HG02642 (cell line): ENCODE measurements at regions not wholly inside any gene's neighbourhood (a gene's known extent, or its start where the extent isn't known, plus 50 kb on each side); places are given as distances from the start of the nearest gene placed in this dataset.
A peak's percentile ranks its signal among the peaks of the same experiment; 100 is the strongest.
"Not testable (repeated sequence)": the region's sequence is repeated elsewhere in the genome, so short reads cannot be mapped to it uniquely, and the experiment has no call there.

Experiments used
- ATAC-seq: cut with Tn5 transposase; IDR thresholded peaks from one replicate; pipeline ENCODE4 v1.9.1; 2021; ENCODE audit warnings: mild to moderate bottlenecking; ENCODE audit not compliant: unreplicated experiment, poor library complexity

DNA sequence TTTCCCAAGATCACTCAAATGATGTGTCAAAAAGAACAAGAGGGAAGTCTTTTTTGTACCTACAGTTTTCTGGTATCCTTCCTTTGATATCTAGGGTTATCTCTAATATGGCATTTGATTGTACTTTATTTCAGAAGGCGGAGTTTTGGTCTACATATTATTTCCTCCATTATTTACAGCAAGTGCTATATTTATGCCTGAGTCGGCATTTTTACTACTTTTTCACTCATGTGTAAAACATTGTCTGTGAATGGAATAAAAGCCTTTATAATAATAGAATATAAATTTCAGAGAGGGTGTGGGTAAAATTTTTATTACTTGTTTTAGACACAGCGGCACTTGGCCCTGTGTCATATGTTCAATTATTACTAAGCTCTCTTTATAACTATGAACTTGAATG lies 398.4 kb downstream of the BCKDHB start:
- ATAC-seq: no peak

DNA sequence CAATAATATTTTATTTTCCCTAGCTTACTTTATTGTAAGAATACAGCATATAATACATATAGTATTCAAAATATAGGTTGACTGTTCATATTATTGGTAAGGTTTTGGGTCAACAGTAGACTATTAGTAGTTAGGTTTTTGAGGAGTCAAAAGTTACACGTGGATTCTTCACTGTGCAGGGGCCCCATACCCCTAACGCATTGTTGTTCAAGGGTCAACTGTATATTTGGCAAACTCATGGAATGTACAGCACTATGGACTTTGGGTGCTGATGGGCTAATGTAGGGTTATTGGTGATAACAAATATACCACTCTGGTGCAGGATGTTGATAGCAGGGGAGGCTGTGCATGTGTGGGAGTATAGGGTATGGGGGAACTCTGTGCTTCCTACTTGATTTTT lies 397.2 kb downstream of the BCKDHB start:
- no peak for ATAC-seq

DNA sequence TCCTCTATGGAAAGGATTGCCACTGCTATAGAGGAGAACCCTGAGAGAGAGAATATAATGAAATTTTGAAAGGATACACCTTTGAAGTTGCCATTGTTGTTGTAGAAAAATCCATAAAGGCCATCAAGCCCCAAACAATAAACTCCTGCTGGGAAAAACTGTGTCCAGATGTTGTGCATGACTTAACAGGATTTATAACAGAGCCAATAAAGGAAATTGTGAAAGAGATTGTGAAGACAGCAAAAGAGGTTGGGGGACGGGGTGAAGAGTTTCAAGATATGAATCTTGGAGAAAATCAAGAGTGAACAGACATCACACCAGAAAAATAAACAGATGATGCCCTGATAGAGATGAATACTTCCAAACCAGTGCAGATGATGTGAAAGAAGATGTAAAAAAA lies 396.4 kb downstream of the BCKDHB start:
- ATAC-seq: no peak

DNA sequence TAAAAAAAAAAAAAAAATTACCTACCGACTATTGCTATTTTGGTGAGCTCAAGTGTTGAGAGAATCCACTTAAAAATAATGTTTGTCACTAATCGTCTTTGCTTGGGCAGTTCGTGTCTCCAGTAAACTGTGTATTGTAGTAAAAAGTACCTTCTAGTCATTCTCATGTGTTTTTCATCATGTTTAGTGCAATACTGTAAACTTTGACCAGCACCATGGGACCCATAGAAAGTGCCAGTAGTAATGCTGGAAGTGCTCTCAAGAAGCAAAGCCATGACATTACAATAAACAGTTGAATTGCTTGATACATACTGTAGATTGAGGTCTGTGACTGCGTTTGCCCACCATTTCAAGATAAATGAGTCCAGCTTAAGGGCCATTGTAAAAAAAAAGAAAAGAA lies 395.2 kb downstream of the BCKDHB start:
- no peak for ATAC-seq

DNA sequence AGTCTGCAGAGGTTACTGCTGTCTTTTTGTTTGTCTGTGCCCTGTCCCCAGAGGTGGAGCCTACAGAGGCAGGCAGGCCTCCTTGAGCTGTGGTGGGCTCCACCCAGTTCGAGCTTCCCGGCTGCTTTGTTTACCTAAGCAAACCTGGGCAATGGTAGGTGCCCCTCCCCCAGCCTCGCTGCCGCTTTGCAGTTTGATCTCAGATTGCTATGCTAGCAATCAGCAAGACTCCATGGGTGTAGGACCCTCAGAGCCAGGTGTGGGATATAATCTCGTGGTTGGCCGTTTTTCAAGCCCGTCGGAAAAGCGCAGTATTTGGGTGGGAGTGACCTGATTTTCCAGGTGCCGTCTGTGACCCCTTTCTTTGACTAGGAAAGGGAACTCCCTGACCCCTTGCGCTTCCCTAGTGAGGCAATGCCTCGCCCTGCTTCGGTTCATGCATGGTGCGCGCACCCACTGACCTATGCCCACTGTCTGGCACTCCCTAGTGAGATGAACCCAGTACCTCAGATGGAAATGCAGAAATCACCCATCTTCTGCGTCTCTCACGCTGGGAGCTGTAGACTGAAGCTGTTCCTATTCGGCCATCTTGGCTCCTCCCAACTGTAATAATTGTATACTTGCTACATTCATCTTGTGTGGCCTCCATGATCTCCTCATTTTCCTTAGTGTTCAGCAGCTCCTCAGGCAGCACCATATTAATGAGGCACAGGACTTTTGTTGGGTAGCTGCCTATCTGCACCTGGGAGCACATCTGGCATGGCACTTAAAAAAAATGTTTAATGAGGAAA lies 391.4 kb downstream of the BCKDHB start:
- ATAC-seq: not testable (repeated sequence)

DNA sequence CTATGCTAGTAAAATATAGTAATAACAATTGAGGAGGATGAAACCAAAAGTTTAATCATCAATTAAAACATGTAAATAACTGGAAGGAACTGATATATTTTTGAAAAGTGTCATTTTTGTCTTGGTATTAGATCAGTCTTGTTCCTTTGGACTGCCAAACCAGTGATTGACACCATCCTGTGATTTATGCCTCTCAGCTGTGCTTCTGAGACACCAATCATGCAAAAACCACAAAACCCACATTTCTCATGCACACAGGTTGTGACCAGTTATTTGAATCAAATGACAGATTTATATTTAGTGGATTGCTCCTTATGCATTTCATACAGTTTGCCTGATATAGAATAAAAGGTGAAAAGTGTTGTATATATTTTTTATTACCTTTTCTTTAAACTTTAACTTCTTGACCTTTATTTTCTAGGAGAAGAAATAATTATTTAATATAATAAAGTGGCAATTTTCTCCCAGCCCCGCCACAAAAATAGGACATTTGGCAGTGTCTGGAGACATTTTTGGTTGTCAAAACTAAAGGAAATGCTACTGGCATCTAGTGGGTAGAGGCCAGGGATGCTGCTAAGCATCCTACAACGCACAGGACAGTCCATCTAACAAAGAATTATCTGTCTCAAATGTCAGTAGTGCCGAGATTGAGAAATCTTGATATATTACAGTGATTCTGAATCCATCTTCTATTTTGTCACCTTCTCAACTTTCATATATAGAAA lies 383.6 kb downstream of the BCKDHB start:
- ATAC-seq: no peak

DNA sequence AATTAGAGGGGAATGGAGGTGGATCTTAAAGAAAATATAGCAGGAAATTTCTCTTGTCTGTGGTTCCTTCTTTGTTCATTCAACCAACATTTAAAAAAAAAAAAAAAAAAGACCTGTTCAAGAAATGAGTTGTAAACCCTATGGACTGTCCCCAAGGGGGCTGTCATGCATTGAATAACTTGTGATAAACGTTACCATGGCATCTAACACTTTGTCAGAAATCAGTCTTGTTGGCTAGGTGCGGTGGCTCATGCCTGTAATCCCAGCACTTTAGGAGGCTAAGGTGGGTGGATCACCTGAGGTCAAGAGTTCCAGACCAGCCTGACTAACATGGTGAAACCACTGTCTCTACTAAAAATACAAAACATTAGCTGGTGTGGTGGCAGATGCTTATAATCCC lies 381.7 kb downstream of the BCKDHB start:
- ATAC-seq: peak; percentile 97

DNA sequence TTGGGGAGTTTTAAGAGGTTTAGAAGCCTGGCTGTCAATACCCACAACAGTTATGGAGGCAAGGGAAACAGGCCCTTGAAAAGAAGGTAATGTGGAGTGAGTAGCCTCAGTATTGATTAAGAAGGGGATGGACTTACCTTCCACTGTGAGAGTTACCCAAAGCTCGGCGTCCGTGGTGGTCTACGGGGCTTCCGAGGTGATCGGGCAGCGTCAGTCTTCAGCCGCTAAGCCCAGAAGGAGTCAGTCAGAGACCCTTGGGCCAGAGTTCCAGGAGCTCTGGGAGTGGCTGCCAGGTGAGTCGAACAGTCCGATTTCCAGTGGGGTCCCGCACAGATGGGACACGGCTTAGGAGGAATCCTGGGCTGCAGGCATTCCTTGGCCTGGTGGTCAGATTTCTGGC lies 379.0 kb downstream of the BCKDHB start:
- not testable (repeated sequence) for ATAC-seq

DNA sequence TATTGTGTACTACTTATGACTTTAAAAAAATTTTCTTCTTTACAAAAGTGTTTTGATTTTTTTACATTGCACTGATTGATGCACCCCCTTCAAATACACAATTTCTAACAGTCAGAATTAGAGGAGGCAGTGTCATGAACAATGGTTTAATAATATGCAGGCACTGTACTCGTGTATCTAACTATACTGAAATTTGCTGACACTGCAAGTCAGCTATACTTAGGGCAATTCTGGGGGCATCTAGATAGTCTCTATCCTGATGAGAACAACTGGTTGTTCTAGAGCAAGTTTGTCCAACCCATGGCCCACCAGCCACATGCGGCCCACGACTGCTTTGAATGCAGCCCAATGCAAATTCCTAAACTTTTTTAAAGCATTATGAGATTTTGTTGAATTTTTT lies 375.6 kb downstream of the BCKDHB start:
- no peak for ATAC-seq

DNA sequence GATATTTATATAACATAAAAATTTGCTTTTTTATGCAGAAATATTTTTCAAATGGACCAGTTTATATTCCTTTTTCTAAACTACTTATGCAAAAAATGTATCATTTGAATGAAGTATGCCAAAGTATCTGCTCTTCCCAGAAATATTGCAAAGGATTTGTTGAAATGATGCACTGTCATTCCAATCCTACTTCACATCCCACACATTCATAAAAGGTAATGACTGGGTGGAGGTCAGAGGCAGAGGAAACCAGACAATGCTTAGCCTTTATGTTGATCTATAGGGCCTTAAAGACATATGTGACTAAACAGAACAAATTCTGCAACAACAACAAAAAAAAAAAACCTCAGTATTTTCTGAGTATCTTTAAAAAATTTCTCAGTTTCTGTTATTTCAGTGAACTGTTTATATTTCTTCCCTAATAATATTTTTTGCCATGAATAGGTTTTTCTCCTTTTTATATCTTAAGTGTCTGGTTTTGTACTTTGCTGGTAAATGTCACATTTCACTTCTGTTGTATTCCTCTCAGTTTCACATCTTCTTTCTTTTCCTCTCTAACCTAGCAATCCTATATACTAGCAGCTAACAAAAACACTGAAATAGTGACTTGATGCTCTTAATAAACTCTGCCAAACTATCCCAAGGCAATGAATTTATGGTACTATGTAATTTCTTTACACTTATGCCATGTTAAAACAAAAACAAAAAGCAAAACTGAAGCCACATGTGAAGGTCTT lies 374.1 kb downstream of the BCKDHB start:
- no peak for ATAC-seq

DNA sequence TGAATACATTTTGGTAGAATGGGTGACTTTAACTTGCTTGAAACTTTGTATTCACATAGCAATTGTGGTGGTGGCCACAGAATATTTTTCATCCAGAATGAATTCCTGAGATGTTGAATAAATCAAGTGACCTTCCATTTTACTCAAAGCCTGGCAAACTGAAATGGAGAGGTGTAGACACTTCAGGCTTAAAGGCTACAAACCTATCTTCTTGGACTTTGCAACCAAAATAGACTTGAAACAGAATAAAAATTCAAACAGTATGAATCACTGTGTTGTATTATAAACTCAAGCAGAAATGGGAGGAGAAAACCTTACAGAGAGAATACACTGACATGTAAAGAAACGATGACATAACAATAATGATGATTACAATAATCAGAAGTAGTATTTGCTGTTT lies 371.6 kb downstream of the BCKDHB start:
- ATAC-seq: no peak

DNA sequence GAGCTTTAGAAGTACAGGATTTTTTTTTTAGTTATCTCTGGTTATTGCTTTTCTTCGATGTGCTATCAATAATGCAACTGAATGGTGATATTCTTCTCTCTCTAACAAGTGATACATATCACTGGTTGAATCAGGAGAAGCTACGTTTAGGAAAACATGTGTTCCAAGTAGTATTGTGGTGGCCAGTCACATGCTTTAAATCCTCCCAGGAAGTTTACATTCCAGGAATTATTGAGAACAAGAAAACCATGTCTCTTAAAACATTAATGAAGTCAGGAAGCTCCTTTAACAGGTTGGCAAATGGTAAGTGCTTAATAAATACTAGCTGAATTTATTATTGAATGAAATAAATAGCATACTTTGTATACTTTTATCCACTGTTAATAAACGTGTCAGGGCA lies 371.1 kb downstream of the BCKDHB start:
- no peak for ATAC-seq

DNA sequence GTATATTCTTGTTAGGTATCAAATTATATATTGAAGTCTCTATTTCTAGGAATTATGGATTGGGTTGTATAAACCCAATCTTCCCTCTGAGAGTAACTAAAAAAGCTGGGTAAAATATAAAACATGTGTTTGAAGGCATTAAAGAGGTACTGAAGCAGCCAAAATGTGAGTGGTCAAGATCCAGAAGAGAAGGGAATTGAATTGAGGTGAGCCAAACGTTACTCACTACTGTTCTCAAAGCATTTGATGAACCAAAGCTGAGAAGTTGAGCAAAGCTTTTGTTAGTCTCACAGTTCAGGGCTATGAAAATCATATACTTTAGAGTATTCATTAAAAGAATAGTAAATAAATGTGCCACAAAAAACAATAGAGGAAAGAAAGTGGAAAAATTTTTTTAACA lies 365.8 kb downstream of the BCKDHB start:
- no peak for ATAC-seq

DNA sequence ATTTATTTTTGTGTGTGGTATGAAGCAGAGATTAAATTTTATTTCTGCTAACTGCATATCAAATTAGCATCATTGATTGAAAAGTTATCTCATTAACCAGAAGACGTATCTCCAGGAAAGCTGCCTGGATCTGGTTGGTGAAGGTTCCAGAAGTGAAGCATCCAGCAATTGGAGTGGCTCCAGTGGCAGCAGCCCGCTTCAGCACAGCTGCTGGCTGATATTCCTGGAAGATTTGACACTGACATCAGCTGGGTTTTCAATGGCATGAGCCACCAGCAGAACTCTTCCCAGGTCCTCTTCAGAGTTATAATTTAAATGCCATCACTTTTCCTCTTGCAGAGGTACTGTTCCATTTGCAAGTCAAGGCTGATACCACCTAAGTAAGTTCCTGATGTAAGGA lies 363.5 kb downstream of the BCKDHB start:
- no peak for ATAC-seq

DNA sequence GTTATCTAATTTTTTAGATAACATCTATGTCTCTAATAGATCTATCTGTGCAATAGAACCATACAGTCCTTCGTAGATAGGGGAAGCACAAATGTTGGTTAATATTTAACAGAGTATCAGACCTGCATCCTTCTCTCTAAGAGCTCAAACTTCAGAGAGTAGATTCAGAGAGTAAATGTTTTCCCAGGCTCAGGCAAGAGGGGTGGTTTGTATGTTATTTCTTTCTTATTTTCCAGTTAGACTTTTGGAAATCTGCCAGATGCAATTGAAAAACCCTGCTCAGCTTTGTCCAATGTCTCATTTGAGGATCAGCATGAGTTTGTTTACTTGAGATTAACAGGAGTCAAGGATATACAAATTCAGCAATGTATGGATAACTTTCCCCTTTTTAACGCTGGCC lies 361.9 kb downstream of the BCKDHB start:
- ATAC-seq: no peak

DNA sequence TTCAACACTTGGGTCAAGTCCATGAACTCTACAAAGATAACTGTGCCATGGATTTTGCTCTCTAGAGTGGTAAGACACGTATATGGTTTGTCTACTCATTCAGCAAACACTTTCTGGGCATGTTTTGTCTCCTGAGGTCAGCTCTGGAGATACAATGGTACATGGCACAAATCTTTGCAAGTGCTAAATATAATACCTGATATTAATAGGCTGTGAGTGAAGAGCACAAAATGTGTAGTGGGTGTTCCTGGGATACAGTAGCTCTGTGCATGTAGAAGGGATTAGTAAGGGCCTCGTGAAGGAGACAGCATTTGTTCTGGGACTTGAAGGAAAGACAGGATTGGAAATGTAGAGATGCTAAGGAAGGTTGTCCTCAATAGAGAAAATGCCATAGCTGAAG lies 360.9 kb downstream of the BCKDHB start:
- ATAC-seq: no peak

DNA sequence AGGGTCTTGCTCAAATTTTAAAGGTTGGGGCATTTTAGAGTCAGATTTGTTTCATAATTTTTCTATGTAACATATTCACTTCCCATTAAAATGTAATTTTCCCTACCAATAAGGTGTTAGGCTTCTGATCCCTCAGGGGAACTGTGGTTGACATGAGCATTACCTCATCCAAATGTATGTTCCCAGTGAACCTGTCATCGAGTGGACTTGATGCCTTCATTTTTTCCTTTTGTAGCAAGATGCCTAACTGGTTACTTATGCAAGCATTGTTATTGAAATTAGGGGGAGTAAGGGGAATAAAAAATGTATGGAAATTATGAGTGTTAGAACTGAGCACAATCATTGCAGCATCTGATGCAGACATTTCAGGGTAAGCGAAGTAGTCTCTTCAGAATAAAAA lies 360.5 kb downstream of the BCKDHB start:
- no peak for ATAC-seq

DNA sequence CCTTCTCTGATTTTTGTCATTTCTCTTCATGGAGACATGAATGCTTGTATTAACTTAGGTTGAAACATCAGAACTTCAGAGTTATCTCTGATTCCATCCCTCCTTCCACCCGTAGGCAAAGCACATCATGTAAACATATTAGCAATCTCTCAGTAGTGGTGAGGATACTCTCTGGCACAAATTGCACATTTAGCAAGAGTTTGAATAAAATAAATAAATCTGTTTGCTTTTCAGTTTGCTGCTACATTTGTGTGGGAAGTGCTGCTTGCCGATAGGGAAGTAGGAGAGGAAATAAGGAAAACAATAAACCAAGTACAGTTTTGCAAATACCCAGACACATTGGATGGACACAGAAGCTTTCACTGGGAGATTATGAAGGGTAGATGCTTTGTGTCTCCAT lies 359.0 kb downstream of the BCKDHB start:
- ATAC-seq: no peak

DNA sequence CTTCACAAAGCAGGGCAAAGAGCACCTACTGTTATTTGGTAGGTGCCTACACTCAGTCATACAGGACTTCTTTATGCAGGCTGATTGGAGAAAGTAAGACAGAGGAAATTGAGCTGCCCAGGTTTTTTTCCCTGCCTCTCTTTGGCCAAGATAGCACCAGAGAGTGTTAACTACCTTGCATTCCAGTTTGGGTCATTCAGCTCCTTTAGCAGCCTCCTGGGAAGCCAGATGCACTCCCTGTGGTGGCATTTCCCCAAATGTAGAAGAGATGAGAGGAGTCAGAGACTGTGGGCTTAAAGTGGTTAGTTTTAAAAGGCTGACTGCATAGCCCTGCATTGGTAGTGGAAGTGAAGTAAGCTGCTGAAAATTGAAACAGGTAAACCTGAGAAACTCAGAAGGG lies 358.4 kb downstream of the BCKDHB start:
- ATAC-seq: no peak

DNA sequence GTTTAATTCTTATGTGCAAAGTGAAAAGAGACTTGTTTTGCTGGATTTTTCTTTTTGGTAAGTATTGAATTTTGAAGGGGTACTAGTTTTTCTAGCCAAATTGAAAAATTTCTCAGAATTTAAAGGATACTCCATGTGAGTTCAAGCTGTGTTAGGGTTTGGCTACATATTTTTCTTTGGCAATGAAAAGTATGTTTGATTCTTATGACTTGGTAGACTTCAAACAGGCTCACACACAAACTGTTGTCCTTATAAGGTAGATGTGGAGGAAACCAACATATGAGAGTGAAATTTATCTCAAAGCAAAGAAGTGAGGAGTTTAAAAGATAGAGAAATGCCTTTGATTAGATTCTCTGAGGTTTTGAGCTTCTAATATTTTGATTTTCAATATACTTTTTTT lies 356.7 kb downstream of the BCKDHB start:
- ATAC-seq: no peak

DNA sequence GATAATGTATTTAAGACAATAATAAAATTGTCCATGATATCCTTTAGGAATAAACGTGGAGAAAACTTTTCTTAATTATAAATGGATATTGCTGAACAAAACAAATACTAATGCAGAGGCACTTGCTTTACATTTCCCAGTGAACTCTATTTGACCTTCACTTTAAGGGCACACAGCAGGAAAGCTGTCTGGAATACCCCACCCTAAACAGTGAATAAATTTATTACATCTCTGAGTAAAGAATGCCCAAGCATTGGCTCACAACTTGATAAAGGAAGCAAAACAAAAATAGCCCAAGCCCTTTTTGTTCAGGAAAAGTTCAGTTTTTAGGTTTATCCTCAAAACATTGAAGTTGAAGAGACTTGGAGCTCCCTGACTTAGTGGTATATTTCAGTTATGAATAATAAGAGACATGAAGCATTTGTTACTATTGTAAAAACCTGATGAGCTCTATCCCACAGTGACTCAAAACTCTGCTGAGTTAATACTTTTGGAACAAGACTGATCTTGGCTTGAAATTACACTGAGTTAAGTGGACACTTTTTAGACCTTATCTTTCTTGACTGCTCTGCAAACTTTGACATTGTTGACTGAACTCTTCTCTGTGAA lies 353.9 kb downstream of the BCKDHB start:
- no peak for ATAC-seq
